Spleen (tissue), 11 donors: ENCODE measurements at regions not wholly inside any gene's neighbourhood (a gene's known extent, or its start where the extent isn't known, plus 50 kb on each side); places are given as distances from the start of the nearest gene placed in this dataset.

ENCODE experiments used
- DNase-seq: peaks from one replicate; pipeline ENCODE4 v3.0.0-alpha.2; 2020
- H3K27ac ChIP-seq, 8 donors: fragments of 200-600 bp; sonication (generic) in 7 of 8; 1 replicate in 4 of 8; 2 replicates in 4 of 8; pipeline versions ENCODE4 v1.5.0 to v1.8.0; 2016 to 2021; ENCODE audit warnings: inconsistent platforms in 4 of 8, mild to moderate bottlenecking in 4 of 8, moderate library complexity in 1 of 8
- H3K27me3 ChIP-seq, 7 donors: fragments of 200-600 bp; sonication (generic) in 6 of 7; replicated peaks in 1 of 7; 1 replicate in 4 of 7; 2 replicates in 3 of 7; pipeline versions ENCODE4 v1.5.0 to v1.8.0; 2016 to 2021; ENCODE audit warnings: inconsistent platforms in 3 of 7, mild to moderate bottlenecking in 1 of 7
- H3K36me3 ChIP-seq, 6 donors: fragments of 200-600 bp; sonication (generic) in 5 of 6; 1 replicate in 4 of 6; 2 replicates in 2 of 6; pipeline versions ENCODE4 v1.5.0 to v1.8.0; 2016 to 2021; ENCODE audit warnings: inconsistent platforms in 2 of 6
- H3K4me1 ChIP-seq, 6 donors: fragments of 200-600 bp; sonication (generic) in 5 of 6; 1 replicate in 3 of 6; 2 replicates in 3 of 6; pipeline versions ENCODE4 v1.5.0 to v1.8.0; 2016 to 2021; ENCODE audit warnings: inconsistent platforms in 3 of 6
- H3K4me3 ChIP-seq, 8 donors: fragments of 200-600 bp; sonication (generic) in 7 of 8; 1 replicate in 4 of 8; 2 replicates in 4 of 8; pipeline versions ENCODE4 v1.5.0 to v1.8.0; 2016 to 2021; ENCODE audit warnings: inconsistent platforms in 4 of 8, mild to moderate bottlenecking in 4 of 8, moderate library complexity in 2 of 8
- H3K9me3 ChIP-seq, 8 donors: fragments of 200-600 bp; sonication (generic) in 7 of 8; 1 replicate in 4 of 8; 2 replicates in 4 of 8; pipeline versions ENCODE4 v1.5.0 to v1.8.0; 2016 to 2021; ENCODE audit warnings: inconsistent platforms in 4 of 8
- CTCF ChIP-seq, 11 experiments: fragments of 200-600 bp in 7 of 11; fragments of 450-650 bp in 4 of 11; sonication (generic) in 4 of 11; IDR thresholded peaks in 8 of 11; conservative IDR thresholded peaks in 3 of 11; 1 replicate in 7 of 11; 2 replicates in 4 of 11; pipeline versions ENCODE4 v1.4.0 to v1.8.0; 2016 to 2021; ENCODE audit warnings: antibody characterized with exemption in 11 of 11, inconsistent platforms in 4 of 11, mild to moderate bottlenecking in 1 of 11
- POLR2A ChIP-seq, 3 donors: fragments of 450-650 bp; IDR thresholded peaks; one replicate each; pipeline ENCODE4 v1.5.1; 2017; ENCODE audit warnings: antibody characterized with exemption in 3 of 3, mild to moderate bottlenecking in 1 of 3
- POLR2AphosphoS5 ChIP-seq, 3 donors: sonication (generic); formaldehyde crosslinking; IDR thresholded peaks; one replicate each; pipeline ENCODE4 v1.5.1; 2017; ENCODE audit warnings: antibody characterized with exemption in 3 of 3
- WGBS, 5 donors: extraction: QIAGEN DNeasy Blood & Tissue Kit in 3 of 5; methylation state at CpG; one replicate each; pipeline versions ENCODE4 v1.1.5 to v1.1.7; 2013 to 2018; 5-methylcytosine and 5-hydroxymethylcytosine counted together
- intact Hi-C: fragments of 100-400 bp; cut with DNase I; formaldehyde crosslinking; loops from one replicate; pipeline ENCODE4 v1.15.0; 2023; ENCODE audit warnings: low total_unique reads
- donor health status: healthy with polysubstance abuse.
- donor health status: DM: no; HTN: no; CAD: no; lungs with moderate emphysema.
- donor health status: DM: no; HTN: no; CAD: no.
- donor health status: Bipolar disorder and iron deficiency.
- donor health status: healthy.
- donor health status: DM: no; HTN: no; CAD: no.
- donor health status: DM: yes; HTN: yes; CAD: no.

- Histone ChIP-seq H3K9me3 (peaks cover 0 to 16% (median 9%) of the 10 kb centered on the region in 8 donors), H3K27me3 (peaks cover 0 to 65% (median 6%) of the 10 kb centered on the region in 7 donors), H3K27ac (no peak overlapping the region), H3K4me1 (no peaks in the 10 kb centered on the region), H3K4me3 (no peak overlapping the region), H3K36me3 (no peaks in the 10 kb centered on the region)
- no peak for TF ChIP-seq POLR2AphosphoS5 (IDR thresholded peaks at IDR 0.05)
- TF ChIP-seq POLR2A (IDR thresholded peaks at IDR 0.05): no peak
- TF ChIP-seq CTCF (IDR thresholded peaks at IDR 0.05 in 8 of 11, conservative IDR thresholded peaks at IDR 0.05 in 3 of 11): no peak
- 86 to 96% (median 91%) methylated on average over 9 of the region's 9 CpGs for WGBS, 5 donors
- DNase-seq: no peak
- intact Hi-C loops: no loop called here
Measured at GRCh38 chr11:116535120-116535519, 237.7 kb downstream of the BUD13 start.

GRCh38 chr11:116534270-116534975 is 238.4 kb downstream of the BUD13 start:
- no peak overlapping the region for H3K4me3 ChIP-seq
- H3K4me1 ChIP-seq: no peaks in the 10 kb centered on the region
- H3K9me3 ChIP-seq: peaks cover 0 to 12% (median 9%) of the 10 kb centered on the region in 8 donors
- no peak overlapping the region for H3K27ac ChIP-seq
- no peaks in the 10 kb centered on the region for H3K36me3 ChIP-seq
- H3K27me3 ChIP-seq: peaks cover 0 to 63% (median 6%) of the 10 kb centered on the region in 7 donors
- no peak for DNase-seq
- intact Hi-C loops: no loop called here
- WGBS, 5 donors: 49 to 58% (median 57%) methylated on average over 14 of the region's 14 CpGs
- TF ChIP-seq POLR2AphosphoS5 (IDR thresholded peaks at IDR 0.05) (no peak), POLR2A (IDR thresholded peaks at IDR 0.05) (no peak), CTCF (IDR thresholded peaks at IDR 0.05 in 8 of 11, conservative IDR thresholded peaks at IDR 0.05 in 3 of 11) (no peak)

DNA sequence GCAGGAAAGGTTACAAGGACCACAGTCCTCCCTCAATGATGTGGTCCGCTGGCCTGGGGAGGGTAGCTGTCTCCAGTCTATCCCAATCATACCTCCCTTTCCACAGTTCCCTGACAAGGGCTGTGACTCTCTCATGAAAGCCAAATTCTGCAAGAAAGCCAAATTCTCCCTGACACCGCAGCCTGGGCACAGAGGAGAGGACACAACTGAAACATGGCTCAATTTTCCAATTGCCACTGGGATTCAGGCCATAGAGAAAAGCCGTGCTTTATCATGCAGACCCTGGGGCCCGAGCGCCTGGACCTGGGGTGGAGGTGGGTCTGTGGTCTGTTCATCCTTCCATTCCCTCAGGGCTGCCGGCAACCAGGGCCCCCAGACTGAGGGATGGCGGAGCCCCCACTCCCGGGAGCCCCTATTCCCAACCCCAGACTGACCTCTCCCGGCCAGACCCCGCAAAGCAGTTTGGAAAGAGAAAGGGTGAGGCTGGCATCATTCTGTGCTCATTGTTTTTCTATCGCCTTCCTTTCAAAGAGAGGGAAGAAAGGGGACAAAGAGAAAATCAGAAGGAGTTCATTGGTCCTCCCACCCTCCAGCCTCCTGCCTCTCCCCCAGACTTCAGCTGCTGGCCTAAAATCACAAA is 239.5 kb downstream of the BUD13 start:
- intact Hi-C loops: no loop called here
- no peak for DNase-seq
- TF ChIP-seq POLR2A (IDR thresholded peaks at IDR 0.05) (no peak), CTCF (IDR thresholded peaks at IDR 0.05 in 8 of 11, conservative IDR thresholded peaks at IDR 0.05 in 3 of 11) (no peak), POLR2AphosphoS5 (IDR thresholded peaks at IDR 0.05) (no peak)
- 47 to 67% (median 55%) methylated on average over 9 to 11 of the region's 11 CpGs for WGBS, 5 donors
- H3K27me3 ChIP-seq: peaks cover 0 to 63% (median 6%) of the 10 kb centered on the region in 7 donors
- no peaks in the 10 kb centered on the region for H3K36me3 ChIP-seq
- peaks cover 0 to 12% (median 9%) of the 10 kb centered on the region in 8 donors for H3K9me3 ChIP-seq
- H3K4me3 ChIP-seq: no peak overlapping the region
- H3K4me1 ChIP-seq: no peaks in the 10 kb centered on the region
- H3K27ac ChIP-seq: no peak overlapping the region

DNA sequence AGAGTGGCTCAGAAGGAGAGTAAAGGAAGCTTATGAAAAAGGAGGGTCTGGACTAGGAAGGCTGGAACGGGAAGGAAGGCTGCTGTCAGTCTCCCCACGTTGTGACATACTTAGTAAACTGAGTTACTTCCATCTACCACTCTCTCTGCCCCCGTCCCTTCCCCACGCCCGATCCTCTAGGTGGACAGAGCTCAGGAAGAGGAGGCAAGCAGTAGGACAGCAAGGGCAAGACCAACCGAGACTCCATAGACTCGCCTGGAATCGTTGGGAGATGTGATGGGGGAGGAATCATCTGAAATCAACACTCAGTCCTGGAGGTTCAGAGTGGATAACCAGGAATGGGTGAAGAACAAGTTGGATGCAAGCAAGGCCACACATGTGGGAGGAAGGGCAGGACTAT is 240.7 kb downstream of the BUD13 start:
- Histone ChIP-seq H3K4me3 (no peak overlapping the region), H3K9me3 (peaks cover 0 to 12% (median 9%) of the 10 kb centered on the region in 8 donors), H3K27ac (no peak overlapping the region), H3K36me3 (no peaks in the 10 kb centered on the region), H3K4me1 (no peaks in the 10 kb centered on the region), H3K27me3 (peaks cover 0 to 66% (median 6%) of the 10 kb centered on the region in 7 donors)
- DNase-seq: no peak
- no peak for TF ChIP-seq POLR2AphosphoS5 (IDR thresholded peaks at IDR 0.05)
- TF ChIP-seq CTCF (IDR thresholded peaks at IDR 0.05 in 8 of 11, conservative IDR thresholded peaks at IDR 0.05 in 3 of 11): no peak
- no peak for TF ChIP-seq POLR2A (IDR thresholded peaks at IDR 0.05)
- intact Hi-C loops: no loop called here
- 76 to 83% (median 78%) methylated on average over 8 of the region's 8 CpGs for WGBS, 5 donors
